ENCODE measurements at regions not wholly inside any gene's neighbourhood (a gene's known extent, or its start where the extent isn't known, plus 50 kb on each side); places are given as distances from the start of the nearest gene placed in this dataset.

DNA sequence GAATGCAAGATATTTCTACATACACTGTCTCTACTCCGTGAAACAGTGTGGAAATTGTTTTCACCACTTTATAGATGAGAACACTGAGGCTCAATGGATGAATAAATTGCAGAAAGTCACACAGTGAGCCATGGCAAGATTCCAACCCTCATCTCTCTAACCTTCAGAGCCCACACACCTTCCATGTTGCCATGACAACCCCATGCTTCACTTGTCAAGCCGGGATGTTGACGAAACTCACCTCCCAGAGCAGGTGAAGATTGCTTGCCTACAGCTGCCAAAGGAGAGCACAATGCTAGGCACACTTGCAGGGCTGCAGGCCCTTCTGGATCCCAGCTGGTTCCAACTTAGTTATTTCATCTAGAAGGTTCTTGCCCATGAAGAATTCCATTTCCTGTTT is 71.4 kb upstream of the SEZ6L start:
- no peaks in the 10 kb centered on the region for H3K9me3 ChIP-seq
- no peaks in the 10 kb centered on the region for H3K9me2 ChIP-seq
- H3F3A ChIP-seq (replicated peaks; ENCODE audit: insufficient read depth): no peaks in the 10 kb centered on the region
- H3K4me2 ChIP-seq: no peak overlapping the region
- no peak overlapping the region for H3K9ac ChIP-seq
- no peak for DNase-seq
- H3K79me2 ChIP-seq (ENCODE audit: insufficient read depth): no peaks in the 10 kb centered on the region
- no peak overlapping the region for H3K27ac ChIP-seq (ENCODE audit: low read depth in 2 of 2, low read length in 1 of 2)
- TF ChIP-seq, protein P1, sequence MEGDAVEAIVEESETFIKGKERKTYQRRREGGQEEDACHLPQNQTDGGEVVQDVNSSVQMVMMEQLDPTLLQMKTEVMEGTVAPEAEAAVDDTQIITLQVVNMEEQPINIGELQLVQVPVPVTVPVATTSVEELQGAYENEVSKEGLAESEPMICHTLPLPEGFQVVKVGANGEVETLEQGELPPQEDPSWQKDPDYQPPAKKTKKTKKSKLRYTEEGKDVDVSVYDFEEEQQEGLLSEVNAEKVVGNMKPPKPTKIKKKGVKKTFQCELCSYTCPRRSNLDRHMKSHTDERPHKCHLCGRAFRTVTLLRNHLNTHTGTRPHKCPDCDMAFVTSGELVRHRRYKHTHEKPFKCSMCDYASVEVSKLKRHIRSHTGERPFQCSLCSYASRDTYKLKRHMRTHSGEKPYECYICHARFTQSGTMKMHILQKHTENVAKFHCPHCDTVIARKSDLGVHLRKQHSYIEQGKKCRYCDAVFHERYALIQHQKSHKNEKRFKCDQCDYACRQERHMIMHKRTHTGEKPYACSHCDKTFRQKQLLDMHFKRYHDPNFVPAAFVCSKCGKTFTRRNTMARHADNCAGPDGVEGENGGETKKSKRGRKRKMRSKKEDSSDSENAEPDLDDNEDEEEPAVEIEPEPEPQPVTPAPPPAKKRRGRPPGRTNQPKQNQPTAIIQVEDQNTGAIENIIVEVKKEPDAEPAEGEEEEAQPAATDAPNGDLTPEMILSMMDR (IDR thresholded peaks at IDR 0.05): no peak
- TF ChIP-seq YY1 (IDR thresholded peaks at IDR 0.05; ENCODE audit: low read depth) (no peak), RCOR1 (IDR thresholded peaks at IDR 0.05; ENCODE audit: low read length) (no peak), CHD2 (IDR thresholded peaks at IDR 0.05; ENCODE audit: low read length, partially characterized antibody) (no peak), FOXJ3 (CRISPR knock-in tag; IDR thresholded peaks at IDR 0.05) (no peak), RAD21 (IDR thresholded peaks at IDR 0.05; ENCODE audit: low read length) (no peak), JUND (IDR thresholded peaks at IDR 0.05) (no peak), SIN3A (IDR thresholded peaks at IDR 0.05; ENCODE audit: borderline replicate concordance, low read depth, low read length) (no peak), SMC3 (IDR thresholded peaks at IDR 0.05; ENCODE audit: low read depth, low read length) (no peak), EP300 (IDR thresholded peaks at IDR 0.05; ENCODE audit: borderline replicate concordance in 1 of 2, low read depth in 1 of 2, low read length in 1 of 2) (no peak), NFIC (IDR thresholded peaks at IDR 0.05; ENCODE audit: borderline replicate concordance) (no peak), MXI1 (IDR thresholded peaks at IDR 0.05; ENCODE audit: low read depth, low read length) (no peak), ELF1 (IDR thresholded peaks at IDR 0.05) (no peak), GABPA (IDR thresholded peaks at IDR 0.05; ENCODE audit: low read depth) (no peak)
- TF ChIP-seq, protein P2, sequence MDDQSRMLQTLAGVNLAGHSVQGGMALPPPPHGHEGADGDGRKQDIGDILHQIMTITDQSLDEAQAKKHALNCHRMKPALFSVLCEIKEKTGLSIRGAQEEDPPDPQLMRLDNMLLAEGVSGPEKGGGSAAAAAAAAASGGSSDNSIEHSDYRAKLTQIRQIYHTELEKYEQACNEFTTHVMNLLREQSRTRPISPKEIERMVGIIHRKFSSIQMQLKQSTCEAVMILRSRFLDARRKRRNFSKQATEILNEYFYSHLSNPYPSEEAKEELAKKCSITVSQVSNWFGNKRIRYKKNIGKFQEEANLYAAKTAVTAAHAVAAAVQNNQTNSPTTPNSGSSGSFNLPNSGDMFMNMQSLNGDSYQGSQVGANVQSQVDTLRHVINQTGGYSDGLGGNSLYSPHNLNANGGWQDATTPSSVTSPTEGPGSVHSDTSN (IDR thresholded peaks at IDR 0.05): no peak
- TF ChIP-seq, protein P3, sequence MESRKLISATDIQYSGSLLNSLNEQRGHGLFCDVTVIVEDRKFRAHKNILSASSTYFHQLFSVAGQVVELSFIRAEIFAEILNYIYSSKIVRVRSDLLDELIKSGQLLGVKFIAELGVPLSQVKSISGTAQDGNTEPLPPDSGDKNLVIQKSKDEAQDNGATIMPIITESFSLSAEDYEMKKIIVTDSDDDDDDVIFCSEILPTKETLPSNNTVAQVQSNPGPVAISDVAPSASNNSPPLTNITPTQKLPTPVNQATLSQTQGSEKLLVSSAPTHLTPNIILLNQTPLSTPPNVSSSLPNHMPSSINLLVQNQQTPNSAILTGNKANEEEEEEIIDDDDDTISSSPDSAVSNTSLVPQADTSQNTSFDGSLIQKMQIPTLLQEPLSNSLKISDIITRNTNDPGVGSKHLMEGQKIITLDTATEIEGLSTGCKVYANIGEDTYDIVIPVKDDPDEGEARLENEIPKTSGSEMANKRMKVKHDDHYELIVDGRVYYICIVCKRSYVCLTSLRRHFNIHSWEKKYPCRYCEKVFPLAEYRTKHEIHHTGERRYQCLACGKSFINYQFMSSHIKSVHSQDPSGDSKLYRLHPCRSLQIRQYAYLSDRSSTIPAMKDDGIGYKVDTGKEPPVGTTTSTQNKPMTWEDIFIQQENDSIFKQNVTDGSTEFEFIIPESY (IDR thresholded peaks at IDR 0.05; ENCODE audit: borderline replicate concordance, low read depth): no peak
- TF ChIP-seq, protein P4, sequence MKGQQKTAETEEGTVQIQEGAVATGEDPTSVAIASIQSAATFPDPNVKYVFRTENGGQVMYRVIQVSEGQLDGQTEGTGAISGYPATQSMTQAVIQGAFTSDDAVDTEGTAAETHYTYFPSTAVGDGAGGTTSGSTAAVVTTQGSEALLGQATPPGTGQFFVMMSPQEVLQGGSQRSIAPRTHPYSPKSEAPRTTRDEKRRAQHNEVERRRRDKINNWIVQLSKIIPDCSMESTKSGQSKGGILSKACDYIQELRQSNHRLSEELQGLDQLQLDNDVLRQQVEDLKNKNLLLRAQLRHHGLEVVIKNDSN (IDR thresholded peaks at IDR 0.05; ENCODE audit: borderline replicate concordance, low read depth): no peak
- TF ChIP-seq, protein P5, sequence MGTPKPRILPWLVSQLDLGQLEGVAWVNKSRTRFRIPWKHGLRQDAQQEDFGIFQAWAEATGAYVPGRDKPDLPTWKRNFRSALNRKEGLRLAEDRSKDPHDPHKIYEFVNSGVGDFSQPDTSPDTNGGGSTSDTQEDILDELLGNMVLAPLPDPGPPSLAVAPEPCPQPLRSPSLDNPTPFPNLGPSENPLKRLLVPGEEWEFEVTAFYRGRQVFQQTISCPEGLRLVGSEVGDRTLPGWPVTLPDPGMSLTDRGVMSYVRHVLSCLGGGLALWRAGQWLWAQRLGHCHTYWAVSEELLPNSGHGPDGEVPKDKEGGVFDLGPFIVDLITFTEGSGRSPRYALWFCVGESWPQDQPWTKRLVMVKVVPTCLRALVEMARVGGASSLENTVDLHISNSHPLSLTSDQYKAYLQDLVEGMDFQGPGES (IDR thresholded peaks at IDR 0.05; ENCODE audit: low read depth, low read length): no peak
- no peaks in the 10 kb centered on the region for H3K27me3 ChIP-seq (ENCODE audit: insufficient read depth)
- no peak overlapping the region for H2AFZ ChIP-seq (ENCODE audit: low read depth)
- no peaks in the 10 kb centered on the region for H3K4me1 ChIP-seq (ENCODE audit: control insufficient read depth in 1 of 2, insufficient read depth in 2 of 2, low read depth in 1 of 2, low read length in 1 of 2)
- no peaks in the 10 kb centered on the region for H4K20me1 ChIP-seq (ENCODE audit: insufficient read depth)
- H3K4me3 ChIP-seq (ENCODE audit: low read depth in 2 of 2, low read length in 1 of 2): no peak overlapping the region
- 5% methylated on average over 3 of the region's 3 CpGs for WGBS (ENCODE audit: low lambda C conversion rate)
- ChIA-PET CTCF (no interaction called here), POLR2A (no interaction called here)
- H3K36me3 ChIP-seq (replicated peaks in 1 of 2; ENCODE audit: control insufficient read depth in 1 of 2, insufficient read depth in 2 of 2, low read length in 1 of 2): no peaks in the 10 kb centered on the region
